ENCODE measurements at regions not wholly inside any gene's neighbourhood (a gene's known extent, or its start where the extent isn't known, plus 50 kb on each side); places are given as distances from the start of the nearest gene placed in this dataset.
"Not testable (repeated sequence)": the region's sequence is repeated elsewhere in the genome, so short reads cannot be mapped to it uniquely, and the experiment has no call there.

DNA sequence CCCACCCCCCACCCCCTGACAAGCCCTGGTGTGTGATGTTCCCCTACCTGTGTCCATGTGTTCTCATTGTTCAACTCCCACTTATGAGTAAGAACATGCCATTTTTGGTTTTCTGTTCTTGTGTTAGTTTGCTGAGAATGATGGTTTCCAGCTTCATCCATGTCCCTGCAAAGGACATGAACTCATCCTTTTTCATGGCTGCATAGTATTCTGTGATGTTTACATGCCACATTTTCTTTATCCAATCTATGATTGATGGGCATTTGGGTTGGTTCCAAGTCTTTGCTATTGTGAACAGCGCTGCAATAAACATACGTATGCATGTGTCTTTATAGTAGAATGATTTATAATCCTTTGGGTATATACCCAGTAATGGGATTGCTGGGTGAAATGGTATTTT lies 74.8 kb upstream of the PHACTR1 start:
- not testable (repeated sequence) for TF ChIP-seq EZH2 (IDR thresholded peaks at IDR 0.05)
- TF ChIP-seq, protein P1, sequence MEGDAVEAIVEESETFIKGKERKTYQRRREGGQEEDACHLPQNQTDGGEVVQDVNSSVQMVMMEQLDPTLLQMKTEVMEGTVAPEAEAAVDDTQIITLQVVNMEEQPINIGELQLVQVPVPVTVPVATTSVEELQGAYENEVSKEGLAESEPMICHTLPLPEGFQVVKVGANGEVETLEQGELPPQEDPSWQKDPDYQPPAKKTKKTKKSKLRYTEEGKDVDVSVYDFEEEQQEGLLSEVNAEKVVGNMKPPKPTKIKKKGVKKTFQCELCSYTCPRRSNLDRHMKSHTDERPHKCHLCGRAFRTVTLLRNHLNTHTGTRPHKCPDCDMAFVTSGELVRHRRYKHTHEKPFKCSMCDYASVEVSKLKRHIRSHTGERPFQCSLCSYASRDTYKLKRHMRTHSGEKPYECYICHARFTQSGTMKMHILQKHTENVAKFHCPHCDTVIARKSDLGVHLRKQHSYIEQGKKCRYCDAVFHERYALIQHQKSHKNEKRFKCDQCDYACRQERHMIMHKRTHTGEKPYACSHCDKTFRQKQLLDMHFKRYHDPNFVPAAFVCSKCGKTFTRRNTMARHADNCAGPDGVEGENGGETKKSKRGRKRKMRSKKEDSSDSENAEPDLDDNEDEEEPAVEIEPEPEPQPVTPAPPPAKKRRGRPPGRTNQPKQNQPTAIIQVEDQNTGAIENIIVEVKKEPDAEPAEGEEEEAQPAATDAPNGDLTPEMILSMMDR (IDR thresholded peaks at IDR 0.05) = not testable (repeated sequence)
